Adrenal gland (tissue), 9 donors: ENCODE measurements at regions not wholly inside any gene's neighbourhood (a gene's known extent, or its start where the extent isn't known, plus 50 kb on each side); places are given as distances from the start of the nearest gene placed in this dataset.

Source experiments
- DNase-seq, 7 donors: peaks; one replicate each; pipeline ENCODE4 v3.0.0-alpha.2; 2019 to 2020
- H3K27ac ChIP-seq, 5 donors: fragments of 200-600 bp; sonication (generic) in 4 of 5; 1 replicate in 3 of 5; 2 replicates in 2 of 5; pipeline versions ENCODE4 v1.5.1 to v1.8.0; 2016 to 2020; ENCODE audit warnings: mild to moderate bottlenecking in 1 of 5
- H3K27me3 ChIP-seq: fragments of 200-600 bp; 2 replicates; pipeline ENCODE4 v1.8.0; 2021
- H3K36me3 ChIP-seq, 2 donors: fragments of 200-600 bp; replicated peaks in 1 of 2; 1 replicate in 1 of 2; 2 replicates in 1 of 2; pipeline versions ENCODE4 v1.5.1 to v1.8.0; 2018 to 2022
- H3K4me1 ChIP-seq, 2 donors: fragments of 200-600 bp; replicated peaks in 1 of 2; 1 replicate in 1 of 2; 2 replicates in 1 of 2; pipeline versions ENCODE4 v1.5.1 to v1.8.0; 2018 to 2021
- H3K4me3 ChIP-seq, 4 donors: fragments of 200-600 bp; sonication (generic) in 3 of 4; one replicate each; pipeline ENCODE4 v1.5.1; 2016 to 2018
- H3K9me3 ChIP-seq, 3 donors: fragments of 200-600 bp; sonication (generic) in 1 of 3; replicated peaks in 1 of 3; 1 replicate in 2 of 3; 2 replicates in 1 of 3; pipeline versions ENCODE4 v1.5.1 to v1.8.0; 2016 to 2021
- CTCF ChIP-seq, 6 experiments: fragments of 450-650 bp in 4 of 6; fragments of 200-600 bp in 2 of 6; sonication (generic) in 1 of 6; IDR thresholded peaks; 1 replicate in 5 of 6; 2 replicates in 1 of 6; pipeline versions ENCODE4 v1.5.1 to v1.8.0; 2016 to 2021; ENCODE audit warnings: antibody characterized with exemption in 6 of 6, mild to moderate bottlenecking in 2 of 6, moderate library complexity in 1 of 6
- POLR2A ChIP-seq, 2 donors: fragments of 450-650 bp; IDR thresholded peaks; one replicate each; pipeline ENCODE4 v1.6.1; 2017; ENCODE audit warnings: antibody characterized with exemption in 2 of 2, mild to moderate bottlenecking in 2 of 2, moderate library complexity in 1 of 2
- WGBS, 4 donors: extraction: QIAGEN DNeasy Blood & Tissue Kit in 2 of 4; methylation state at CpG; one replicate each; pipeline versions ENCODE4 v1.1.5 to v1.1.7; 2013 to 2017; 5-methylcytosine and 5-hydroxymethylcytosine counted together
- intact Hi-C, 2 donors: fragments of 100-400 bp; cut with DNase I; formaldehyde crosslinking; loops; one replicate each; pipeline versions ENCODE4 v1.14.1 to v1.15.0; 2022 to 2023
- donor health status: healthy with polysubstance abuse.
- donor health status: Bipolar disorder and iron deficiency.
- donor health status: DM: yes; HTN: yes; CAD: no.
- donor health status: DM: no; HTN: no; CAD: no.
- donor health status: DM: no; HTN: no; CAD: no.

GRCh38 chr13:111938741-111939665 is 127.9 kb upstream of the SOX1 start:
- intact Hi-C loops: no loop called here
- Histone ChIP-seq H3K36me3 (no peaks in the 10 kb centered on the region), H3K27me3 (peaks cover 6% of the 10 kb centered on the region), H3K4me1 (no peaks in the 10 kb centered on the region), H3K27ac (no peak overlapping the region), H3K9me3 (no peaks in the 10 kb centered on the region), H3K4me3 (no peak overlapping the region)
- DNase-seq: peak in 1 of 7 donors; percentile 5
- 61 to 72% (median 69%) methylated on average over 14 of the region's 14 CpGs for WGBS, 4 donors
- no peak for TF ChIP-seq POLR2A (IDR thresholded peaks at IDR 0.05)
- TF ChIP-seq CTCF (IDR thresholded peaks at IDR 0.05): no peak

GRCh38 chr13:111939666-111940278 is 127.2 kb upstream of the SOX1 start:
- peaks cover 6% of the 10 kb centered on the region for H3K27me3 ChIP-seq

GRCh38 chr13:111940892-111941291 is 126.1 kb upstream of the SOX1 start:
- Histone ChIP-seq H3K27me3 (peaks cover 6% of the 10 kb centered on the region), H3K9me3 (no peaks in the 10 kb centered on the region), H3K4me3 (no peak overlapping the region), H3K36me3 (no peaks in the 10 kb centered on the region), H3K27ac (no peak overlapping the region), H3K4me1 (no peaks in the 10 kb centered on the region)
- DNase-seq: peak in 1 of 7 donors; percentile 9
- intact Hi-C loops: no loop called here
- TF ChIP-seq CTCF (IDR thresholded peaks at IDR 0.05) (no peak), POLR2A (IDR thresholded peaks at IDR 0.05) (no peak)
- WGBS, 4 donors: 37 to 66% (median 56%) methylated on average over 4 of the region's 4 CpGs

More at GRCh38 chr13:111939666-111940278, 127.2 kb upstream of the SOX1 start:
- no peak overlapping the region for H3K4me3 ChIP-seq
- intact Hi-C loops: no loop called here
- peak in 1 of 7 donors; percentile 3 for DNase-seq
- no peak overlapping the region for H3K27ac ChIP-seq
- TF ChIP-seq CTCF (IDR thresholded peaks at IDR 0.05) (no peak), POLR2A (IDR thresholded peaks at IDR 0.05) (no peak)
- H3K4me1 ChIP-seq: no peaks in the 10 kb centered on the region
- no peaks in the 10 kb centered on the region for H3K36me3 ChIP-seq
- no peaks in the 10 kb centered on the region for H3K9me3 ChIP-seq
- WGBS, 4 donors: 30 to 44% (median 35%) methylated on average over 3 of the region's 3 CpGs

- WGBS, 4 donors: 68 to 78% (median 68%) methylated on average over 8 of the region's 8 CpGs
- Histone ChIP-seq H3K27me3 (peaks cover 6% of the 10 kb centered on the region), H3K4me1 (no peaks in the 10 kb centered on the region), H3K9me3 (no peaks in the 10 kb centered on the region), H3K4me3 (no peak overlapping the region), H3K27ac (no peak overlapping the region), H3K36me3 (no peaks in the 10 kb centered on the region)
- intact Hi-C loops: no loop called here
- DNase-seq: peak in 1 of 7 donors; percentile 7
- TF ChIP-seq CTCF (IDR thresholded peaks at IDR 0.05) (no peak), POLR2A (IDR thresholded peaks at IDR 0.05) (no peak)
These were observed 125.0 kb upstream of the SOX1 start for GRCh38 chr13:111941845-111942447.
